Left kidney (tissue), 1 donor: ENCODE measurements at regions not wholly inside any gene's neighbourhood (a gene's known extent, or its start where the extent isn't known, plus 50 kb on each side); places are given as distances from the start of the nearest gene placed in this dataset.
"Not testable (repeated sequence)": the region's sequence is repeated elsewhere in the genome, so short reads cannot be mapped to it uniquely, and the experiment has no call there.

Experiments
- DNase-seq: peaks from one replicate; pipeline ENCODE4 v3.0.0-alpha.2; 2013

DNA sequence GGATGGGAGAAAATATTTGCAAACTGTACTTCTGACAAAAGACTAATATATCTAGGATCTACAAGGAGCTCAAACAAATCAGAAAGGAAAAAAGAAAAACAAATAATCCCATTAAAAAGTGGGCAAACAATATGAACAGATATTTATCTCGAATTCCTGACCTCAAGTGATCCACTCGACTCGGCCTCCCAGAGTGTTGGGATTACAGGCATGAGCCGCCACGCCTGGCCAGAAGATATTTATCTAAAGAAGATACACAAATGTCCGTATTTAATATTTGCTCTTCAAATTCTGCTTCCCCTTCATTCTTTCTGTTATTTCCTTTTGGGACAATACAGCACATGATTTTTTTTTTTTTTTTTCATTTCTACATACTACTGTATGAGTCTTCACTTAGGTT is 151.7 kb upstream of the GRM7 start:
- no peak for DNase-seq

DNA sequence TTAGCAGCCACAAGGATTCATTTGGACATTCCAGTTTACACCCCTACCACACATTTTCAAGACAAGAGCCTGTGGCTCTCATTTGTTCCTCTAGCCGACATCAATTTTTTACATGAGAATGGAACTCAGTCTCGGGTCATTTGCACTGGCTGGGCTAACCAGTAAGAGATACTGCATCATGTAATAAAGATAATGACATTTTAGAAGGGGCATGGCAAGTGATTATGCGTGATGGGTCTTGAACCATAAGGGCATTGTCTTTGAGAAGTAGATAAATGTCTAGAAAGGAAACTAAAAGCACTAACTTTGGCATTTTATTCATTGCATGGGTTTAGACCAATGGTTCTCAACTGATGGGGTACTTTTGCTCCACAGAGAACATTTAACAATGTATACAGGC is 146.0 kb upstream of the GRM7 start:
- DNase-seq: no peak

DNA sequence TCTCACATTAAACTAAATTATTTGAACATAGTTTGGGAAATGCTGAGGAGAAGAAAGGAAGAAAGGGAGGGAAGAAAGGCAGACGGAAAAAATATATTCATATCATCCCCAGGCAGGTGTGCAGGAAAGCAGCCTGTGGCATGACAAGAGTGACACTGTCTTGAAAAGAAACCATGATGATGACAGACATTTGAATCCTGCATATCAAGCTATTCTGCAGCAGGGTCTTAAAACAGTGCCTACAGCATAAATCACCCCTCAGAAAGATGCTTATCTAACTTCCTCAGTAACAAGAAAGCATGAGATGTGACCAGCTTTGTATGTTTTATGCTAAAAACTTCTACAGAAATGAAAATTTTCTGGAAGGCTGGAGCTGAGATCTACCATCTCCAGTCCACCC is 144.5 kb upstream of the GRM7 start:
- DNase-seq: no peak

DNA sequence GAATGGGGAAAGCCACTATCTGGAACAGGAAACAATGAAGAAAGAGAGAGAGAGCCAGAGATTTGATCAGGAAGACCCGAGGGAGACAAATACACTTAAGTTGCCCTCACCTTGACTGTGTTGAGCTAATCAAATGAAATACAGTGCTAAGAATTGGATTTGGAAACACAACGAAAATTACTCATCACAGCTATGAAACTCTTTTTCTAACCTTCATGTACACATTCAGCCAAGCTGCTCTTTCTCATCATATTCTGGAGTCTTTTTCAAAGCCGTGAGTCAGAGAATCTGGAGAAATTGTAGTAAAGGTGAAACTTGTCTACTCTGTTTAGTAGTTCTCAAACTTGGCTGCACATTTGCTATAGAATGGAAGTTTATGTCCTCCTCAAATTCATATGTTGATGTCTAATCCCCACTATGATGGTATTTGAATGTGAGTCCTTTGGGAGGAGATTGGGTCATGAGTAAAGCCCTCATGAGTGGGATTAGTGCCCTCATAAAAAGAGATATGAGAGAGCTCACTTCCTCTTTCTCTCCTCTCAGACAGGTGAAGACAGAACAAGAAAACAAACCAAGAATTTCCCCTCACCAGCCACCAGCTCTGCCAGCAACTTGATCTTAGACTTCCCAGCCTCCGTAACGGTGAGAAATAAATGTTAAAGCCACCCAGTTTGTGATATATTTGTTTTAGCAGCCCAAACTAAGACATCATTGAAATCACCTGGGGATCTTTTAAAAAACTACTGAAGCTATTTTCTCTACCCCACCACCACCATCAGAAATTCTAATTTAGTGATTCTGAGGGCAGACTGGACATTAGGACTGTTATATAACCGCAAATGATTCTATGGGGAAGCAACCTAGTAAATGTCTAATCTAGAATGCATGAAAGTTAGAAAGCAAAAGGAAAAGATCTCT is 143.6 kb upstream of the GRM7 start:
- DNase-seq: no peak

DNA sequence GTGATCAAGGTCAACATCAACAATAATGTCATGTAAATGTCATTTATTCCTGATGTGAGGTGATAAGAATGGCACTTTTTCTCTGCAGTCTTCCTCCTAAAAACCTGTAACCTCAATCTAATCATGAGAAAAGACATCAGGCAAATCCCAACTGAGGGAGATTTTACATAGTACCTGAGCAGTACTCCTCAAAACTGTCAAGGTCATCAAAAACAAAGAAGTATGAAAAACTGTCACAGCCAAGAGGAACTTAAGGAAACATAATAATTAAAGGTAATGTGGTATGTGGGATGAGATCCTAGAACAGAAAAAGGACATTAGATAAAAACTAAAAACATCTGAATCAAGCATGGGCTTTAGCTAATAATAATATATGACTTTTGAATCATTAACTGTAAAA is 140.9 kb upstream of the GRM7 start:
- DNase-seq: no peak

DNA sequence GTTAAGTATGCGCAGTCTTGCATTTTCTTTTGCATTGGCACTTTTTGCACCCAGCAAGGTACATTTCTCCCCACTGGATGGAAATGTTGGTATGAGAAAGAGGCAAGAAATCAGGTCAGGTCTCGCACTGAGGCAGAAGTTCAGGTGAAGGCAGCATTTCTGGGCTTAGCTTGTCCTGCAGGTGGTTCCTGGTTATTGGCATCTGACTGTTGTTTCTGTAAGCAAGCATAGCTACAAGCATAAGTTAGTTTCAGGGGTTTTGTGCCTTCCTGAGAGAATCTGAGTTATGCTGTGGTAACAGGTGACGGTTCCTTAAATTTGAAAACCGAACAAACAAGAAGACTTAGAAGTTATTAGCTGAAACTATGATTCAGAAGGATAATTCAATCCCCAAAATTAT is 139.4 kb upstream of the GRM7 start:
- no peak for DNase-seq

DNA sequence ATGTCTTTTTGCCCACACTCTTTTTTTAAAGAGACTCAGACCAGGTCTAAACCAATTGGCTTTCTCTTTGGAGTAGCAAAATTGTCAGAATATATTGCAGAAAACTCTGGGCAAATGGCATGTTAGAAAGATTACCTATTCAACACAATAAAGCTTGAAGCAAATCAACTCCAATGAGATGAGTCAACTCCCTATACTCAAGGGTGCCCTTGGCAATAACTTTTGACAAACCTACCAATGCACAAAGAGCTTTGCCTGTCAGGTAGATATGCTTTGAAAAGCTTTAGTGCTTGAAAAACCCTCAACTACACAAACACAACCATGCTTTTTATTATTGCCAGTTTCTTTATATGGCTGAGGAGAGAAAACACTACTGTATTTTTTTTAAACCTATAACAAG is 137.7 kb upstream of the GRM7 start:
- DNase-seq: no peak

DNA sequence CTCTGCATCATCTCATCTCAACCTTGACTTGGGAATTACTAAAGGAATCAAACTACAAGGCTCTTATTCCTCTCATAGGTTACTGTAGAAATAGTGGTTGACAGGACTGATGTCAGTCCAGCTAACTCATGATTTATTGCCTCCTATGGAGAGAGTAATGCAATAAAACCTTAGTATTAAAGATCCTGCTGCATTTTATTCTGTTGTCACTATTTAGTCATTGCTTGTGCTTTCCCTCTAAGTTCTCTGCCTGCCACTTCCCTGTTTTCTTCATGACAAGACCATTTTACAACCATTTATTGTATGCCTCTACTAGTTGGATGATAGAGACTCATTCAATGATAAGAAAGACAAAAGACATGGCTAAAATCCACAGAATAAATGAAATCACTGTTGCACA is 134.1 kb upstream of the GRM7 start:
- no peak for DNase-seq

DNA sequence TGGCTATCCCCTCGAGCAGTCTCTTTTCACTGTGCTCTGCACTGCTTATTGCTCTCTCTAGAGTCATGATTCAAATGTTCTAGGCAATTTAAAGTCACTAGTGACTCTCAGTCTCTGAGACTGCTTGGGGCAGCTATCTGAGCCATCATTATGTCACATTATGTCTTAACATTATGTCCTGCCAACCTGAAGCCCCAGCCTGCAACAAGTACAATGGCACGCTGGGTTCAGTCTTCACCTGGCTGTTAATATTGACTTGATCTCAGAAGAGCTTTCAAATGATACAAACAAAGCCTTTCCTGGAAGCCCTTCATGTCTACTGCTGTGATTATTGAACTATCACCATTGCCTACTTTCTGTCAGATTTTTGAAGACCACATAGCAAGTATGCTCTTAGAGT is 128.1 kb upstream of the GRM7 start:
- DNase-seq: no peak

DNA sequence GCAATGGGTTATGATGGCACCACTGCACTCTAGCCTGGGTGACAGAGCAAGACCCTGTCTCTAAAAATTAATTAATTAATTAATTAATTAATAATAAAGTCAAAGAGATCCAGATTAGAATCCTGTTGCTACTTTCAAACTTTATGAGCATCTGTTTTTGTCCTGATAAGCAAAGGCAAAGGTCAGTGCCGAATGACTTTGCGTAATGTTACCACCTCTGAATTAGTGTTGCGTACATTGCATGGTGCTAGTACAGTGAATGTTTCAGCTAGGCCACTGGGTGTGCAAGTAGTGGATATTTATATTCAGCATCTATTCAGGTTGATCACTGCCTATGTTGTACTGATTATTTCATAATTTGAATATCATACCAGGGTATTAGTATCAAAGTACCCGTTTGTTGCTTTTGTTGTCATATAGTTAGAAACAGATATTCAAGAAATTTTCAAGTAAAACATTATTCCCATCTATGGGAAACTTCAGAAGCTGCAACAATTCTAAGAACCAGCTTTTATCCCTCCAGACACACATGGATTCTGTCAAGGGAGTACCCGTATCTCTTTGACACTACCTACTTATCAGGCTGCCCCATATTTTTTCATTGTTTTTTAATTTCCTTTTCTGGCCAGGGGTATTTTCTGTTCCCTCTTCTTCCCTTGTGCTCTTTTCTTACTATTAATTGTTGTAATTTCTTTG is 127.1 kb upstream of the GRM7 start:
- no peak for DNase-seq

DNA sequence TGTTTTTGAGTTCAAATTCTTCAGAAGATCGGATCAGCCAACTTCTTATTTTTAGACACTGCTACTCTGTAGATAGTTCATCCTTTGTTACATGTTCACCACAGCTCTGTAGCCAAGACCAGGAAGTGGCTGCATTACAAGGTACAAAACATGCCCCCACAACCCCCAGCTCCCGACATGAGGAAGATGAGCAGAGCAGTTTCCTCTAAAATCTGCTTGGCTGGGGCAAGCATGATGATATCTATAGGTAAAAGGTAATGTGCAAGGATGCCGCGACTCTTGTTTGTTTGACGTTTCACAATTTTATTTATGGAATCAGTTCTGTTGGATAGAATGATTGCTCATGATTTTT is 126.5 kb upstream of the GRM7 start:
- DNase-seq: no peak

DNA sequence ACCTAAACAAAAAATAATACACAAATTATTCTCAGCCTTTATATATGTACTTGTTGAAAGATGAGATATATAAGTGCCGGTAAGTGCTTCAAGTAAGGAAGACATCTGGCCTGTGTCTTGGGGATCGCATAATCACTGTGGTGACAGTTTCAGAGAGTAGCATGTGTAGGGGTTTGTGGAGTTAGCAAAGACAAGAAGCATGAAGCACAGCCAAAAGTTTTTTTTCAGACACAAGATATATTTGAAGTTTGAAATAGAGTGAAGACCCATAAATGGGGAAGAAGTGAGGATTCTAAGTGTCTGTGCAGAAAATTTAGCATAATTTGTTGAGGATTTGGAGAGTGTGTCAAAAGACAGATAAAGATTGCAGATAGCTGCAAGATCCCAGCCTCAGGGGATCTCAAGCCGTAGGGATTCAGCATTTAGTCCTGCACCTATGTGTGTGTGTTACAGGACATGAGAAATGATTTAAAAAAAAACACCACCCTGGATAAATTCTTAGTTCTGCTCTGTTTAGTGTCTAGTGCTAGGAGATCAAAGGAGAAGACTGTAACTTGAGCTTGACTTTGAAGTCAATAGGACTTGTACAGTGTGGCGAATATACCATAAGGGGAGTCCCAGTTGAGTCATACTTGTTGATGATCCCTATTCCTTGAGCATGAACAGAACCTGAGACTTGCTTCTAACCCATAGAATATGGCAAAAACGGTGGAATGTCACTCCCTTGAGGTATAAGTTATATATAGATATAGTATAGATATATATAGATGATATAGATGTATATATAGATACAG is 123.9 kb upstream of the GRM7 start:
- DNase-seq: peak; percentile 17

DNA sequence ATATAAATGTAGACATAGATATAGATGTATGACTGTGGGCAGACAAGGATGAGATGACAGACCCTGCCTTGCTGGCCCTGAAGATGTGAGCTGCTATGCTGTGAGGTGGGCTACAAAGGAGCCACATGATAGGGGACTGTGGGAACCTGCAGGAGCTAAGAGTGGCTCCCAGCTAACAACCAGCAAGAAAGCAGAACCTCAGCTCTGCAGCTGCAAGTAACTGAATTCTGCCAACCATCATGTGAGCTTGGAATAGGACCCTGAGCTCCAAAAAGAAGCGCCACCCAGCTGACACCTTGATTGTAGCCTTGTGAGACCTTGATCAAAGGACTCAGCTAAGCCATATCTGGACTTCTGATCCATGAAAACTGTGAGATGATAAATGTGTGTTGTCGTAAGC is 123.3 kb upstream of the GRM7 start:
- no peak for DNase-seq

DNA sequence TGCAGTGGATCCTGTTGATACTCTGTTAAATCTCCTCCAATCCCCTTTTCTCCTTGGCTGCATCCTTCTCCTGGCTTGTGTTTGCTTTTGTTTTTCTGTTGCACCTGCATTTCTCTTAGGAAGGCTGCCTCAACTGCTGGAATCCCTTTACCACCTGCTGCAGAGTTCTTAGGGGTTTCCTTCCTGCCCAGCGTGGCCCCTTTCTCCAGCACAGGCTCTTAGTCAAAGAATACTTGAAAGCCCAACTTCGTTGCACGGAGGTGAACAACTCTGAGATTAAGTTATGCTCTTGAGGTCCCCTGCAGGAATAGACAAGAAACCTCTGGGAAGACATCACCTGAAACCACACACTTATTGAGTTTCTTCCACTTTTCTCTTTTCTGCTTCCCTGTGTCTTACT is 121.6 kb upstream of the GRM7 start:
- no peak for DNase-seq

DNA sequence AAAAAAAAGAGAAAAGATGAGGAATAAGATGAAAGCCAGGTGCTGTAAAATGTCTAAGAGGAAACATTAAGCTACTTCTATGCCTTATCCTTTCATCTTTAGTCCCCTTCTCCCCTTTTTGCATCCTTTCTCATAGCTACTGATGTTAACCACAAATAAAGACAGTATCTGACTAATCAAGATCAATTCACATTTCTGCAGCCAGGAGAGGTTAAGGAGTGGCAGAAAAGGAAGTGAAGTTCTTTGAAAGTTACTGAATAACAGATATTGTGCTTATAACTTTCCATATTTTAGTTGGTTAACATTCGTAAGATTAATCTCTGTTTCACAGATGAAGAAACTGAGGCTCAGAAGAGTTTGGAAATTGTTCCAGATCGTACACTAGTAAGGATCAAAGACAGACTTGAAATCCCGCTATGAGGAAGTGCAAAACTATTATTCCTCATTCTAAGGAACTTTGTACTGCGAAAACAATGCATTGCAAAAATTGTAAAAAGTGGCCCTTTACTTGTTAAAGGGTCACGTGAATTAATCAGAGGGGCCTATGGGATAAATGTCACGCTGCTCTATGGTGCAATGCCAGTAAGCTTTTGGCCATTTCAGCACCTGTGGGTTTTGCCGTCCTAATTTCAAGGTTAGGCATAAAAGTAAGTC is 117.7 kb upstream of the GRM7 start:
- no peak for DNase-seq

DNA sequence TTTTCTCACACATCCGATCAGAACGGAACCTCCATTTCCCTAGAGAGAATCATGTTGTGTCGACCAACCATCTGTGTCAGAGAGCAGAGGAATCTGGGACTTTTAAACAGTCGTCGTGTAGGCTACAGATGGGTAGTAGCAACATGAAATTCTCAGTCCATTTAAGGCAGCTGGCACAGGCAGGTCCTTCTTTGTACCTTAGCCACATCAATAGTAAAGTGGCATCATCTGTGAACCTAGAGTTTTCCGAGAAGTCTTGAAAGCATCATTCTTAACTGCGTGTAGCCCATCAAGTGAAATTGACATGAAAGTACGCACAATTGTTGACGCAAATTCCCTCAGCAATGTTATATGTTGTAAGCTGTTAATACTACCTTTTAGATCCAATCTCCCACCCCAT is 114.5 kb upstream of the GRM7 start:
- DNase-seq: no peak

DNA sequence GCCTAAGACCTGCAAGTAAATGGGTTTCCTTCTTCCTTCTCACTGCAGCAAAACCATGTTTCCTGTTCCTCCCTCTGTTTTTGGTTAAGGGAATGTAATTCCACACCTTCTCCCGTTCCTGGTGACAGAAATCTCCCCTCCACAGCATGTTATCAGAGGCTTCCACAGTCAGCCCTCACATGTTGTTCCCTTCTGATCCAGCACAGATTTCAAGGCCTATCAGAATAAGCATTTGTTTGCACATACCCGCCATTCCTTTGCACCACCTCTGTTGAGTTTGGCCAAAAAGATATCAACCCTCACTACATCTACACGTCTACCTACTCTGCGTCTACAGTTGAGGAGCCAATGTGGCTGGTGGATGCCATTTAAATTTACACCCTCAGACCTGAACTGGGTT is 113.9 kb upstream of the GRM7 start:
- no peak for DNase-seq

DNA sequence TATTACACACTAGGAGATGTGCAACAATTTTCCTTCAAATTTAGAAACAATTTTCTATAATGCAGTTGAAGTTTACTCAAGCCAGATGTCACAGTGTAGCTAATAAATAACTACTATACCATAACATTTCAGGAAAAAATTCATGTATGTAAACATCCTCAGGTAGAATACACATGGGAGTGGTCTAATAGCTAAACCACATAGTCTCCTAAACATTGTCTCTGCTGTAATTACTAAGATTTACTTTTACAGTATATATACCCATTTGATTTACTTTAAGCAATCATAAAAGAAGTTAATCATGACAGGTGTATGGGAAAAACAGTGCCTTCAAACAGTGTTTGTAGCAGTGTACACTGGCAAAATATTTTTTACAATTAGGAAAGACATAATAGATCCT is 110.1 kb upstream of the GRM7 start:
- no peak for DNase-seq

DNA sequence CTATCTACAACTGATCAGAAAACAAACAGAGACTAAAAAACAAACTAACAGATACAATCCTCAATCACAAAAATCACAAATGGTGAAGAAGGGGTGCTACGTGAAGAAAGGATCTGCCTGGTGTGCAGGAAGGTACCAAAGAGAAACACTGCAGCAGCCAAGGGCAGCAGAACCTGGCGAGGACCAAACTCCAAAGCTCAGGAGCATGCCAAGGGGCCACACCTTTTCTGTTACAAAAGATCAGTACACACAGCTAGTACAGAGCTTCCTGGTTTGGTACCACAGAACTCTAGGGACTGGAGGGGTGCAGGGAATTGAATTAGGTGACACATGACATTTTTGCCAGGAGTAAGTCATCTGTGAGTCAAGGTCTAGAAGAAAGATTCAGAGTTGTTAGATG is 107.4 kb upstream of the GRM7 start:
- no peak for DNase-seq

DNA sequence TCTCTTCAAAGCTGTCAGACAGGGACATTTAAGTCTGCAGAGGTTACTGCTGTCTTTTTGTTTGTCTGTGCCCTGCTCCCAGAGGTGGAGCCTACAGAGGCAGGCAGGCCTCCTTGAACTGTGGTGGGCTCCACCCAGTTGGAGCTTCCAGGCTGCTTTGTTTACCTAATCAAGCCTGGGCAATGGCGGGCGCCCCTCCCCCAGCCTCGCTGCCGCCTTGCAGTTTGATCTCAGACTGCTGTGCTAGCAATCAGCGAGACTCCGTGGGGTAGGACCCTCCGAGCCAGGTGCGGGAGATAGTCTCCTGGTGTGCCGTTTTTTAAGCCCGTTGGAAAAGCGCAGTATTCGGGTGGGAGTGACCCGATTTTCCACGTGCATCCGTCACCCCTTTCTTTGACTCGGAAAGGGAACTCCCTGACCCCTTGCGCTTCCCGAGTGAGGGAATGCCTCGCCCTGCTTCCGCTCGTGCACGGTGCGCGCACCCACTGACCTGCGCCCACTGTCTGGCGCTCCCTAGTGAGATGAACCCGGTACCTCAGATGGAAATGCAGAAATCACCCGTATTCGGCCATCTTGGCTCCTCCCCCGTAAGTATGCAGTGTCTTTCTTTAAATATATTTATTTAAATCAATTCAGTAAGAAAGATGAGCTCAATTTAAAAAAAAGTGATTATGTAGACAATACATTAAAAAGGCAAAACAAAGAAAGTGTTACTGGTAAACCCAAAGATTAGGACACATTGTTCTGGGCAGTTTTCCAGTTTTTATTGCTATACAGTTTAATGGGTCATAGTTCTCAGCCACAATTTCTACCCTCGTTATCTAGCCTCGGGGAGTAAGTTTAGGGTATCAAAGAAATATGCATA is 91.2 kb upstream of the GRM7 start:
- DNase-seq: not testable (repeated sequence)

DNA sequence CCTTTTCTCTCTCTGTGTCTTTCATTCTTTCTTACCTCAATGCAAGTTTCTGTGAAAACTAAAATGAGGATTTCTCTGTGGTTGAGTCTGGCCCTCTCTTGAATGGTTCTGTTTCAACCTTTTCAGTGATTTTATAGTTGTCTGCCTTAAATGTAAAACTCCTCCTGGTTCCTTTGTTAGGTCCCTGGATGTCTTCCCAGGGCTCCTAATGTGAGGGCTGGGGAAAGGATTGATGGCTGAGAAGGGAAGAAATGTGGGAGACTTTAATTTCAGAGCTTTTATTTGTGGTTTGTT is 90.6 kb upstream of the GRM7 start:
- DNase-seq: no peak

DNA sequence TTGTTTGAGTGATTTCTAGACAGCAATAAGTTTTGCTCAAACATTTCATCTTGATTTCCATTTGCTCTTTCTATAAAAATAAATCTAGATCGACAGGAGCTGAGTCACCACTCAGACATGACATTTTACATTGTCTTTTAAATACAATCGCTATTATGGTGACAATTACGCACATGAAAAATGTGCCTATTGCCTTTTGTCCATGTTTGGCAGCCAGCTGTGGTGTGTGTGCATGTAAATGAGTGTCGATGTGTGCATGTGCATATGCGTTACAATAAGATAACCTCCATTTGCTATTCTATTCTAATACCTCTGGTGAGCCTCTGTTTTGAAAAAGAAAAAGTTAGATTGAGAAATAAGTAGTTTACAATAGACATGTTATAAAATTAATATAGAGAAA is 89.7 kb upstream of the GRM7 start:
- DNase-seq: no peak
